Activated B cell treated with CpG ODN at 0.5 μM for 24 hours (primary cell): ENCODE measurements at regions not wholly inside any gene's neighbourhood (a gene's known extent, or its start where the extent isn't known, plus 50 kb on each side); places are given as distances from the start of the nearest gene placed in this dataset.

Experiments used
- ATAC-seq: fragments of 200-7000 bp; cut with Tn5 transposase; one replicate; pipeline ENCODE4 v1.10.0; 2021; ENCODE audit warnings: low read depth, mild to moderate bottlenecking, moderate library complexity
- CTCF ChIA-PET: fragments of 350-600 bp; sonication (Branson Sonifier 250); formaldehyde crosslinking; loops from one replicate; lab custom pipeline; 2021; ENCODE audit warnings: antibody characterized with exemption; lab: Charles Lee
- POLR2A ChIA-PET: fragments of 350-600 bp; sonication (Branson Sonifier 250); formaldehyde crosslinking; loops from one replicate; lab custom pipeline; 2021; ENCODE audit warnings: antibody characterized with exemption; lab: Charles Lee
- DNase-seq: peaks from one replicate; pipeline ENCODE4 v3.0.0; 2022
- H3K27ac Mint-ChIP-seq: one replicate; pipeline ENCODE4 v1.8.0; 2020; ENCODE audit warnings: mixed read lengths
- H3K27me3 Mint-ChIP-seq: one replicate; pipeline ENCODE4 v1.8.0; 2021; ENCODE audit warnings: mixed read lengths
- H3K36me3 Mint-ChIP-seq: one replicate; pipeline ENCODE4 v1.8.0; 2021; ENCODE audit warnings: low read depth, mixed read lengths
- H3K4me1 Mint-ChIP-seq: one replicate; pipeline ENCODE4 v1.8.0; 2021; ENCODE audit warnings: mixed read lengths
- H3K4me3 Mint-ChIP-seq: one replicate; pipeline ENCODE4 v1.8.0; 2020; ENCODE audit warnings: mild to moderate bottlenecking, mixed read lengths
- H3K9me3 Mint-ChIP-seq: one replicate; pipeline ENCODE4 v1.8.0; 2020; ENCODE audit warnings: mixed read lengths
- CTCF ChIP-seq: fragments of 200-600 bp; IDR thresholded peaks from one replicate; pipeline ENCODE4 v1.8.0; 2022; ENCODE audit warnings: antibody characterized with exemption, mild to moderate bottlenecking
- intact Hi-C: fragments of 100-400 bp; cut with micrococcal nuclease; formaldehyde crosslinking; loops from one replicate; pipeline ENCODE4 v1.15.1; 2024

- POLR2A ChIA-PET, result no interaction called here
- Mint-ChIP-seq H3K27me3 (no peaks in the 10 kb centered on the region), H3K9me3 (no peaks in the 10 kb centered on the region), H3K4me1 (no peaks in the 10 kb centered on the region), H3K4me3 (no peak overlapping the region), H3K27ac (no peak overlapping the region), H3K36me3 (no peaks in the 10 kb centered on the region)
- intact Hi-C loops, result no loop called here
- no peak for TF ChIP-seq CTCF
- CTCF ChIA-PET, result no interaction called here
- DNase-seq (no peak), ATAC-seq (no peak)
Measured at GRCh38 chr4:27986476-27986875, 1125.8 kb downstream of the STIM2 start.

GRCh38 chr4:28001698-28002097 lies 1141.1 kb downstream of the STIM2 start:
- intact Hi-C loops, result no loop called here
- no peak for ATAC-seq
- ChIA-PET POLR2A (no interaction called here), CTCF (no interaction called here)
- Mint-ChIP-seq H3K4me3 (no peak overlapping the region), H3K27ac (no peak overlapping the region), H3K9me3 (peaks cover 3% of the 10 kb centered on the region), H3K27me3 (no peaks in the 10 kb centered on the region), H3K36me3 (no peaks in the 10 kb centered on the region), H3K4me1 (no peaks in the 10 kb centered on the region)
- no peak for DNase-seq
- no peak for TF ChIP-seq CTCF

GRCh38 chr4:28004520-28004919 lies 1143.9 kb downstream of the STIM2 start:
- TF ChIP-seq CTCF, result no peak
- Mint-ChIP-seq H3K36me3 (no peaks in the 10 kb centered on the region), H3K9me3 (no peaks in the 10 kb centered on the region), H3K4me3 (no peak overlapping the region), H3K4me1 (no peaks in the 10 kb centered on the region), H3K27ac (no peak overlapping the region), H3K27me3 (no peaks in the 10 kb centered on the region)
- intact Hi-C loops, result no loop called here
- ChIA-PET POLR2A (no interaction called here), CTCF (no interaction called here)
- DNase-seq, result no peak
- no peak for ATAC-seq

- no peak for DNase-seq
- H3K36me3 Mint-ChIP-seq, result no peaks in the 10 kb centered on the region
- no peak overlapping the region for H3K4me3 Mint-ChIP-seq
- H3K4me1 Mint-ChIP-seq, result no peaks in the 10 kb centered on the region
- CTCF ChIA-PET, result no interaction called here
- intact Hi-C loops, result no loop called here
- H3K27me3 Mint-ChIP-seq, result no peaks in the 10 kb centered on the region
- TF ChIP-seq CTCF, result no peak
- H3K27ac Mint-ChIP-seq, result no peak overlapping the region
- H3K9me3 Mint-ChIP-seq, result peaks cover 3% of the 10 kb centered on the region
- no peak for ATAC-seq
- POLR2A ChIA-PET, result no interaction called here
Measured at GRCh38 chr4:28006021-28006420, 1145.4 kb downstream of the STIM2 start.

- Mint-ChIP-seq H3K27ac (no peak overlapping the region), H3K27me3 (no peaks in the 10 kb centered on the region), H3K36me3 (no peaks in the 10 kb centered on the region), H3K9me3 (peaks cover 3% of the 10 kb centered on the region), H3K4me1 (no peaks in the 10 kb centered on the region), H3K4me3 (no peak overlapping the region)
- TF ChIP-seq CTCF, result no peak
- ChIA-PET CTCF (no interaction called here), POLR2A (no interaction called here)
- ATAC-seq (no peak), DNase-seq (no peak)
- intact Hi-C loops, result no loop called here
Measured at GRCh38 chr4:28007693-28008092, 1147.1 kb downstream of the STIM2 start.
